Fibroblast of lung (primary cell): ENCODE measurements at regions not wholly inside any gene's neighbourhood (a gene's known extent, or its start where the extent isn't known, plus 50 kb on each side); places are given as distances from the start of the nearest gene placed in this dataset.
A peak's percentile ranks its signal among the peaks of the same experiment; 100 is the strongest.

ENCODE experiments used
- DNase-seq, 2 donors: peaks; one replicate each; pipeline versions ENCODE4 v3.0.0 to v3.0.0-alpha.2; 2010; ENCODE audit warnings: low read depth in 2 of 2
- H2AFZ ChIP-seq: 2 replicates; pipeline ENCODE4 v1.5.1; 2012; ENCODE audit warnings: low read length, control low read depth, inconsistent platforms
- H3K27ac ChIP-seq: 2 replicates; pipeline ENCODE4 v1.5.1; 2011; ENCODE audit warnings: low read length, control low read depth; ENCODE audit not compliant: insufficient read depth
- H3K27me3 ChIP-seq: 2 replicates; pipeline ENCODE4 v1.5.1; 2011; ENCODE audit warnings: mild to moderate bottlenecking, low read length; ENCODE audit not compliant: control insufficient read depth, insufficient read depth
- H3K36me3 ChIP-seq: 2 replicates; pipeline ENCODE4 v1.5.1; 2011; ENCODE audit warnings: low read length; ENCODE audit not compliant: control insufficient read depth, insufficient read depth
- H3K4me1 ChIP-seq: 2 replicates; pipeline ENCODE4 v1.5.1; 2011; ENCODE audit warnings: low read length; ENCODE audit not compliant: control insufficient read depth, insufficient read depth; ENCODE audit errors: extremely low read depth
- H3K4me2 ChIP-seq: 2 replicates; pipeline ENCODE4 v1.5.1; 2011; ENCODE audit warnings: low read length, control low read depth; ENCODE audit not compliant: insufficient read depth; ENCODE audit errors: extremely low read depth
- H3K4me3 ChIP-seq, 4 experiments: fragments of 200-600 bp in 1 of 4; sonication (generic) in 1 of 4; replicated peaks in 1 of 4; 2 replicates each; pipeline ENCODE4 v1.5.1; 2011 to 2016; ENCODE audit warnings: low read length in 4 of 4, low read depth in 3 of 4, mild to moderate bottlenecking in 3 of 4, control low read depth in 2 of 4, inconsistent platforms in 1 of 4, mixed read lengths in 1 of 4; ENCODE audit not compliant: insufficient read depth in 1 of 4; ENCODE audit errors: control extremely low read depth in 1 of 4
- H3K79me2 ChIP-seq: 2 replicates; pipeline ENCODE4 v1.5.1; 2012; ENCODE audit warnings: mild to moderate bottlenecking, low read length, inconsistent platforms; ENCODE audit not compliant: control insufficient read depth, insufficient read depth
- H3K9ac ChIP-seq: 2 replicates; pipeline ENCODE4 v1.5.1; 2011; ENCODE audit warnings: mild to moderate bottlenecking, low read length, control low read depth; ENCODE audit not compliant: insufficient read depth
- H3K9me3 ChIP-seq: 2 replicates; pipeline ENCODE4 v1.5.1; 2012; ENCODE audit warnings: low read depth, low read length; ENCODE audit not compliant: control insufficient read depth, insufficient read depth
- H4K20me1 ChIP-seq: 2 replicates; pipeline ENCODE4 v1.5.1; 2011; ENCODE audit warnings: low read length; ENCODE audit not compliant: control insufficient read depth, insufficient read depth; ENCODE audit errors: extremely low read depth
- CTCF ChIP-seq, 2 donors: IDR thresholded peaks in 1 of 2; conservative IDR thresholded peaks in 1 of 2; 1 replicate in 1 of 2; 2 replicates in 1 of 2; pipeline ENCODE4 v1.5.1; 2011 to 2012; ENCODE audit warnings: low read length in 2 of 2, control low read depth in 1 of 2, inconsistent platforms in 1 of 2, low read depth in 1 of 2, mild to moderate bottlenecking in 1 of 2
- EZH2 ChIP-seq: IDR thresholded peaks from 2 replicates; pipeline ENCODE4 v1.5.1; 2012; ENCODE audit warnings: low read length, control low read depth, mild to moderate bottlenecking; ENCODE audit errors: missing control alignments

DNA sequence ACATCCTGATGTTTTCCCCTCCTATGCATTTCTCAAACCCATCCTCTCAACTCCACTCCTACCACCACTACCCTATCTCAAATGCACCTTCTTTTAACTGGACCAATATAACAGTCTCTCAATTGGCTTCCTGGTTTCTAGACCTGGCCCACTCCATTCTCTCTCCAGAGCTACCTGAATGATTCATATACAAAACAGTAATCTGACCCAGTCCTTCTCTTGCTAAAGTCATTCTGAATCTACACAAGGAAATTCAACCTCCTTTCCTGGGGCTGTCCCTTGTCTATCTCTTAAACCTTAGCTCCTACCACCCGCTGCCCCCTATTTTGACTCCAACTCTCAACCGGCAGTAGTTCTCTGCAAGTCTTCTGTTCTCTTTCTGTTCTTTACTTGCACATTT is 97.2 kb downstream of the PCSK1 start:
- Histone ChIP-seq H3K79me2 (no peaks in the 10 kb centered on the region), H2AFZ (no peak overlapping the region), H3K4me2 (peak overlapping the region; percentile 19), H4K20me1 (no peaks in the 10 kb centered on the region), H3K36me3 (no peaks in the 10 kb centered on the region), H3K9ac (no peak overlapping the region), H3K4me1 (peaks cover 4% of the 10 kb centered on the region), H3K27me3 (no peaks in the 10 kb centered on the region), H3K4me3 (no peak overlapping the region), H3K9me3 (no peaks in the 10 kb centered on the region), H3K27ac (peak overlapping the region; percentile 22)
- TF ChIP-seq EZH2 (no peak), CTCF (conservative IDR thresholded peaks at IDR 0.05 in 1 of 2, IDR thresholded peaks at IDR 0.05 in 1 of 2; ENCODE audit: low read depth in 1 of 2, low read length in 2 of 2) (no peak)
- DNase-seq, result peak in 1 of 2 donors; percentile 43

GRCh38 chr5:96333391-96333790 is 99.7 kb downstream of the PCSK1 start:
- no peak overlapping the region for H3K9ac ChIP-seq
- no peaks in the 10 kb centered on the region for H3K36me3 ChIP-seq
- H3K4me1 ChIP-seq, result peaks cover 4% of the 10 kb centered on the region
- H3K9me3 ChIP-seq, result no peaks in the 10 kb centered on the region
- H3K4me3 ChIP-seq, result no peak overlapping the region
- H2AFZ ChIP-seq, result no peak overlapping the region
- no peak for DNase-seq
- H4K20me1 ChIP-seq, result no peaks in the 10 kb centered on the region
- no peaks in the 10 kb centered on the region for H3K79me2 ChIP-seq
- H3K4me2 ChIP-seq, result no peak overlapping the region
- no peaks in the 10 kb centered on the region for H3K27me3 ChIP-seq
- no peak for TF ChIP-seq CTCF (conservative IDR thresholded peaks at IDR 0.05 in 1 of 2, IDR thresholded peaks at IDR 0.05 in 1 of 2; ENCODE audit: low read depth in 1 of 2, low read length in 2 of 2)
- TF ChIP-seq EZH2, result no peak
- no peak overlapping the region for H3K27ac ChIP-seq

GRCh38 chr5:96332535-96333366 is 100.3 kb downstream of the PCSK1 start:
- TF ChIP-seq CTCF (conservative IDR thresholded peaks at IDR 0.05 in 1 of 2, IDR thresholded peaks at IDR 0.05 in 1 of 2; ENCODE audit: low read depth in 1 of 2, low read length in 2 of 2), result no peak
- TF ChIP-seq EZH2, result no peak

More at GRCh38 chr5:96332535-96333366, 100.3 kb downstream of the PCSK1 start:
- Histone ChIP-seq H3K9ac (no peak overlapping the region), H3K9me3 (no peaks in the 10 kb centered on the region), H4K20me1 (no peaks in the 10 kb centered on the region), H3K4me2 (no peak overlapping the region), H3K36me3 (no peaks in the 10 kb centered on the region), H2AFZ (no peak overlapping the region), H3K79me2 (no peaks in the 10 kb centered on the region), H3K4me1 (peaks cover 4% of the 10 kb centered on the region), H3K27me3 (no peaks in the 10 kb centered on the region), H3K4me3 (no peak overlapping the region), H3K27ac (no peak overlapping the region)
- DNase-seq, result no peak
